Neural cell (in vitro differentiated cells): ENCODE measurements at regions not wholly inside any gene's neighbourhood (a gene's known extent, or its start where the extent isn't known, plus 50 kb on each side); places are given as distances from the start of the nearest gene placed in this dataset.

ENCODE experiments used
- H2AFZ ChIP-seq: fragments of 200-600, 300-800 bp; sonication (generic), shearing (Covaris generic); 2 replicates; pipeline ENCODE4 v1.6.0; 2014; ENCODE audit warnings: low read depth, mild to moderate bottlenecking, antibody characterized with exemption, low read length, moderate library complexity
- H3F3A ChIP-seq: fragments of 200-600 bp; shearing (Covaris generic); 2 replicates; pipeline ENCODE4 v1.6.1; 2016; ENCODE audit warnings: mild to moderate bottlenecking, moderate library complexity, mixed read lengths, antibody characterized with exemption, low read length; ENCODE audit not compliant: insufficient read depth, poor library complexity, severe bottlenecking
- H3K27ac ChIP-seq: fragments of 200-600, 300-800 bp; sonication (generic), shearing (Covaris generic); 2 replicates; pipeline ENCODE4 v1.5.1; 2014; ENCODE audit warnings: mild to moderate bottlenecking, low read length, moderate library complexity
- H3K27me3 ChIP-seq: fragments of 300-800, 200-600 bp; sonication (generic), shearing (Covaris generic); 2 replicates; pipeline ENCODE4 v1.6.0; 2014; ENCODE audit warnings: mild to moderate bottlenecking, low read depth, low read length, moderate library complexity; ENCODE audit not compliant: insufficient read depth
- H3K36me3 ChIP-seq: fragments of 300-800, 200-600 bp; sonication (generic), shearing (Covaris generic); 2 replicates; pipeline ENCODE4 v1.5.1; 2014; ENCODE audit warnings: mild to moderate bottlenecking, antibody characterized with exemption, low read length, moderate library complexity; ENCODE audit not compliant: insufficient read depth
- H3K4me2 ChIP-seq: fragments of 300-800, 200-600 bp; sonication (generic), shearing (Covaris generic); 2 replicates; pipeline ENCODE4 v1.6.0; 2014; ENCODE audit warnings: mild to moderate bottlenecking, low read length
- H3K4me3 ChIP-seq: fragments of 300-800, 200-600 bp; sonication (generic), shearing (Covaris generic); 2 replicates; pipeline ENCODE4 v1.5.1; 2014; ENCODE audit warnings: mild to moderate bottlenecking, low read length, moderate library complexity
- H3K79me2 ChIP-seq: fragments of 200-600 bp; shearing (Covaris generic); replicated peaks from 2 replicates; pipeline ENCODE4 v1.6.0; 2014; ENCODE audit warnings: mild to moderate bottlenecking, low read length, moderate library complexity; ENCODE audit not compliant: insufficient read depth
- H3K9ac ChIP-seq: fragments of 300-800, 200-600 bp; sonication (generic), shearing (Covaris generic); 2 replicates; pipeline ENCODE4 v1.6.1; 2016; ENCODE audit warnings: mild to moderate bottlenecking, low read length, mixed read lengths
- H3K9me2 ChIP-seq: fragments of 200-600 bp; shearing (Covaris generic); 2 replicates; pipeline ENCODE4 v1.6.1; 2016; ENCODE audit warnings: mild to moderate bottlenecking, low read length, mixed read lengths; ENCODE audit not compliant: insufficient read depth
- H3K9me3 ChIP-seq: fragments of 200-600, 300-800 bp; sonication (generic), shearing (Covaris generic); 2 replicates; pipeline ENCODE4 v1.6.1; 2016; ENCODE audit warnings: mild to moderate bottlenecking, mixed run types, low read length, moderate library complexity, mixed read lengths
- H4K20me1 ChIP-seq: fragments of 200-600 bp; shearing (Covaris generic); 2 replicates; pipeline ENCODE4 v1.6.1; 2016; ENCODE audit warnings: mild to moderate bottlenecking, mixed run types; ENCODE audit not compliant: insufficient read depth
- CTCF ChIP-seq: fragments of 450-650 bp; IDR thresholded peaks from 2 replicates; pipeline ENCODE4 v1.5.1; 2014; ENCODE audit warnings: antibody characterized with exemption, mild to moderate bottlenecking, moderate library complexity; ENCODE audit not compliant: poor library complexity, severe bottlenecking
- EP300 ChIP-seq: fragments of 450-650 bp; conservative IDR thresholded peaks from 2 replicates; pipeline ENCODE4 v1.6.1; 2014; ENCODE audit warnings: antibody characterized with exemption, mild to moderate bottlenecking, moderate library complexity; ENCODE audit not compliant: poor library complexity, severe bottlenecking
- EZH2 ChIP-seq: fragments of 200-600, 300-800 bp; shearing (Covaris generic), sonication (generic); IDR thresholded peaks from 2 replicates; pipeline ENCODE4 v1.6.1; 2014; ENCODE audit warnings: antibody characterized with exemption, low read length, borderline replicate concordance, mild to moderate bottlenecking; ENCODE audit not compliant: insufficient read depth, poor library complexity, severe bottlenecking
- MXI1 ChIP-seq: fragments of 450-650 bp; conservative IDR thresholded peaks from 2 replicates; pipeline ENCODE4 v1.6.1; 2014; ENCODE audit warnings: antibody characterized with exemption, mild to moderate bottlenecking; ENCODE audit not compliant: poor library complexity, severe bottlenecking
- POLR2AphosphoS5 ChIP-seq: IDR thresholded peaks from 2 replicates; pipeline ENCODE4 v1.6.1; 2012
- RAD21 ChIP-seq: fragments of 450-650 bp; conservative IDR thresholded peaks from 2 replicates; pipeline ENCODE4 v1.6.1; 2014; ENCODE audit warnings: antibody characterized with exemption, mild to moderate bottlenecking, moderate library complexity
- REST ChIP-seq: IDR thresholded peaks from 2 replicates; pipeline ENCODE4 v1.6.1; 2012; ENCODE audit warnings: borderline replicate concordance
- SMC3 ChIP-seq: fragments of 450-650 bp; conservative IDR thresholded peaks from 2 replicates; pipeline ENCODE4 v1.6.1; 2014; ENCODE audit warnings: antibody characterized with exemption, mild to moderate bottlenecking, moderate library complexity; ENCODE audit not compliant: poor library complexity
- TAF1 ChIP-seq: IDR thresholded peaks from 2 replicates; pipeline ENCODE4 v1.6.1; 2012; ENCODE audit warnings: low read depth

GRCh38 chrX:116781926-116782325 lies 319.1 kb upstream of the CT83 start:
- H2AFZ ChIP-seq = no peak overlapping the region
- H3K4me2 ChIP-seq = no peak overlapping the region
- H3K36me3 ChIP-seq = no peaks in the 10 kb centered on the region
- no peaks in the 10 kb centered on the region for H3F3A ChIP-seq
- H3K27ac ChIP-seq = no peak overlapping the region
- H3K4me3 ChIP-seq = no peak overlapping the region
- H3K9me3 ChIP-seq = no peaks in the 10 kb centered on the region
- no peaks in the 10 kb centered on the region for H4K20me1 ChIP-seq
- H3K27me3 ChIP-seq = no peaks in the 10 kb centered on the region
- TF ChIP-seq EZH2 (no peak), REST (no peak), POLR2AphosphoS5 (no peak), EP300 (no peak), SMC3 (no peak), RAD21 (no peak), CTCF (no peak), TAF1 (no peak), MXI1 (no peak)
- H3K9ac ChIP-seq = no peak overlapping the region
- H3K9me2 ChIP-seq = no peaks in the 10 kb centered on the region
- no peaks in the 10 kb centered on the region for H3K79me2 ChIP-seq

GRCh38 chrX:116757491-116757890 lies 294.7 kb upstream of the CT83 start:
- Histone ChIP-seq H3K79me2 (no peaks in the 10 kb centered on the region), H4K20me1 (no peaks in the 10 kb centered on the region), H3K27ac (no peak overlapping the region), H3K27me3 (no peaks in the 10 kb centered on the region), H3K9me2 (no peaks in the 10 kb centered on the region), H3F3A (no peaks in the 10 kb centered on the region), H3K4me3 (no peak overlapping the region), H2AFZ (no peak overlapping the region), H3K9me3 (no peaks in the 10 kb centered on the region), H3K4me2 (no peak overlapping the region), H3K36me3 (no peaks in the 10 kb centered on the region), H3K9ac (no peak overlapping the region)
- TF ChIP-seq MXI1 = no peak
- TF ChIP-seq RAD21 = no peak
- no peak for TF ChIP-seq TAF1
- no peak for TF ChIP-seq SMC3
- no peak for TF ChIP-seq REST
- no peak for TF ChIP-seq CTCF
- TF ChIP-seq POLR2AphosphoS5 = no peak
- TF ChIP-seq EP300 = no peak
- no peak for TF ChIP-seq EZH2
